HG03342 (cell line): ENCODE measurements at regions not wholly inside any gene's neighbourhood (a gene's known extent, or its start where the extent isn't known, plus 50 kb on each side); places are given as distances from the start of the nearest gene placed in this dataset.

Experiments used
- ATAC-seq: cut with Tn5 transposase; IDR thresholded peaks from one replicate; pipeline ENCODE4 v1.9.1; 2021; ENCODE audit warnings: mild to moderate bottlenecking, moderate library complexity; ENCODE audit not compliant: unreplicated experiment

- ATAC-seq = peak; percentile 75
These were observed 55.8 kb upstream of the SHC3 start for GRCh38 chr9:89234205-89235067.

GRCh38 chr9:89236955-89237573 is 58.4 kb upstream of the SHC3 start:
- no peak for ATAC-seq

- no peak for ATAC-seq
These were observed 59.8 kb upstream of the SHC3 start for GRCh38 chr9:89238424-89238823.

- ATAC-seq = no peak
These were observed 64.9 kb upstream of the SHC3 start for GRCh38 chr9:89243296-89244061.

GRCh38 chr9:89246840-89247239 is 64.2 kb upstream of the CKS2 start:
- ATAC-seq = no peak

GRCh38 chr9:89247431-89248353 is 63.3 kb upstream of the CKS2 start:
- no peak for ATAC-seq

- ATAC-seq = no peak
These were observed 62.0 kb upstream of the CKS2 start for GRCh38 chr9:89249001-89249400.

- no peak for ATAC-seq
These were observed 58.2 kb upstream of the CKS2 start for GRCh38 chr9:89252651-89253267.

- ATAC-seq = no peak
These were observed 56.8 kb upstream of the CKS2 start for GRCh38 chr9:89254058-89254772.

- ATAC-seq = no peak
These were observed 56.2 kb upstream of the CKS2 start for GRCh38 chr9:89254773-89255125.

- ATAC-seq = no peak
These were observed 54.8 kb upstream of the CKS2 start for GRCh38 chr9:89256225-89256624.

- ATAC-seq = no peak
These were observed 54.4 kb upstream of the CKS2 start for GRCh38 chr9:89256642-89257041.

- no peak for ATAC-seq
These were observed 50.5 kb upstream of the CKS2 start for GRCh38 chr9:89260525-89260924.
